ENCODE measurements at regions not wholly inside any gene's neighbourhood (a gene's known extent, or its start where the extent isn't known, plus 50 kb on each side); places are given as distances from the start of the nearest gene placed in this dataset.
"Not testable (repeated sequence)": the region's sequence is repeated elsewhere in the genome, so short reads cannot be mapped to it uniquely, and the experiment has no call there.

GRCh38 chr5:104904561-104904960 is 1342.0 kb upstream of the NUDT12 start:
- no peak for DNase-seq (ENCODE audit: low spot score)

GRCh38 chr5:104903941-104904340 is 1341.4 kb upstream of the NUDT12 start:
- no peak for DNase-seq (ENCODE audit: low spot score)

- DNase-seq (ENCODE audit: low spot score) = no peak
These were observed 1329.0 kb upstream of the NUDT12 start for GRCh38 chr5:104891596-104891995.

GRCh38 chr5:104890767-104891166 is 1328.2 kb upstream of the NUDT12 start:
- DNase-seq (ENCODE audit: low spot score) = no peak

GRCh38 chr5:104859437-104859836 is 1296.8 kb upstream of the NUDT12 start:
- DNase-seq (ENCODE audit: low spot score) = no peak

GRCh38 chr5:104852099-104852498 is 1289.5 kb upstream of the NUDT12 start:
- DNase-seq (ENCODE audit: low spot score) = not testable (repeated sequence)

GRCh38 chr5:104845541-104845940 is 1283.0 kb upstream of the NUDT12 start:
- DNase-seq (ENCODE audit: low spot score) = no peak

- no peak for DNase-seq (ENCODE audit: low spot score)
These were observed 1281.2 kb upstream of the NUDT12 start for GRCh38 chr5:104843822-104844221.

GRCh38 chr5:104840284-104840683 is 1277.7 kb upstream of the NUDT12 start:
- no peak for DNase-seq (ENCODE audit: low spot score)

GRCh38 chr5:104831515-104831914 is 1268.9 kb upstream of the NUDT12 start:
- not testable (repeated sequence) for DNase-seq (ENCODE audit: low spot score)

GRCh38 chr5:104821606-104822005 is 1259.0 kb upstream of the NUDT12 start:
- no peak for DNase-seq (ENCODE audit: low spot score)

- no peak for DNase-seq (ENCODE audit: low spot score)
These were observed 1254.5 kb upstream of the NUDT12 start for GRCh38 chr5:104817127-104817526.

GRCh38 chr5:104815212-104815611 is 1252.6 kb upstream of the NUDT12 start:
- DNase-seq (ENCODE audit: low spot score) = no peak

GRCh38 chr5:104800440-104801048 is 1238.0 kb upstream of the NUDT12 start:
- DNase-seq (ENCODE audit: low spot score) = no peak

GRCh38 chr5:104793755-104794080 is 1231.1 kb upstream of the NUDT12 start:
- no peak for DNase-seq (ENCODE audit: low spot score)

- DNase-seq (ENCODE audit: low spot score) = no peak
These were observed 1230.6 kb upstream of the NUDT12 start for GRCh38 chr5:104793031-104793754.

- DNase-seq (ENCODE audit: low spot score) = no peak
These were observed 1226.8 kb upstream of the NUDT12 start for GRCh38 chr5:104789366-104789765.

- DNase-seq (ENCODE audit: low spot score) = no peak
These were observed 1222.5 kb upstream of the NUDT12 start for GRCh38 chr5:104785097-104785496.

- no peak for DNase-seq (ENCODE audit: low spot score)
These were observed 1211.8 kb upstream of the NUDT12 start for GRCh38 chr5:104774372-104774771.

GRCh38 chr5:104764197-104764596 is 1201.6 kb upstream of the NUDT12 start:
- no peak for DNase-seq (ENCODE audit: low spot score)

- DNase-seq (ENCODE audit: low spot score) = no peak
These were observed 1200.6 kb upstream of the NUDT12 start for GRCh38 chr5:104763216-104763615.

- DNase-seq (ENCODE audit: low spot score) = no peak
These were observed 1195.3 kb upstream of the NUDT12 start for GRCh38 chr5:104757915-104758314.

- no peak for DNase-seq (ENCODE audit: low spot score)
These were observed 1193.2 kb upstream of the NUDT12 start for GRCh38 chr5:104755806-104756205.

Measured in CD4-positive, alpha-beta T cell treated with Interleukin-6 at 100 ng/mL for 8 hours (primary cell).